ENCODE measurements at regions not wholly inside any gene's neighbourhood (a gene's known extent, or its start where the extent isn't known, plus 50 kb on each side); places are given as distances from the start of the nearest gene placed in this dataset.

GRCh38 chr1:30092051-30092858 is 631.1 kb downstream of the MATN1 start:
- no peak for DNase-seq
- Histone ChIP-seq H3K4me3 (no peak overlapping the region), H3K27ac (no peak overlapping the region), H3K4me1 (peaks cover 0 to 5% (median 2%) of the 10 kb centered on the region in 6 donors), H3K27me3 (replicated peaks in 1 of 7) (peaks cover 0 to 41% (median 0%) of the 10 kb centered on the region in 7 donors), H3K36me3 (no peaks in the 10 kb centered on the region), H3K9me3 (peaks cover 2 to 42% (median 31%) of the 10 kb centered on the region in 8 donors)
- TF ChIP-seq CTCF (IDR thresholded peaks at IDR 0.05 in 8 of 11, conservative IDR thresholded peaks at IDR 0.05 in 3 of 11) (no peak), POLR2A (IDR thresholded peaks at IDR 0.05) (no peak), POLR2AphosphoS5 (IDR thresholded peaks at IDR 0.05) (no peak)
- 90 to 94% (median 92%) methylated on average over 12 of the region's 12 CpGs for WGBS, 5 donors
- intact Hi-C loops (cut with DNase I; ENCODE audit: low total_unique reads): no loop called here

GRCh38 chr1:30090162-30090820 is 633.1 kb downstream of the MATN1 start:
- no peak overlapping the region for H3K27ac ChIP-seq
- peaks cover 0 to 15% (median 4%) of the 10 kb centered on the region in 6 donors for H3K4me1 ChIP-seq
- TF ChIP-seq CTCF (IDR thresholded peaks at IDR 0.05 in 8 of 11, conservative IDR thresholded peaks at IDR 0.05 in 3 of 11) (no peak), POLR2A (IDR thresholded peaks at IDR 0.05) (no peak), POLR2AphosphoS5 (IDR thresholded peaks at IDR 0.05) (no peak)
- DNase-seq: no peak
- peaks cover 2 to 42% (median 31%) of the 10 kb centered on the region in 8 donors for H3K9me3 ChIP-seq
- peaks cover 0 to 61% (median 10%) of the 10 kb centered on the region in 7 donors for H3K27me3 ChIP-seq (replicated peaks in 1 of 7)
- intact Hi-C loops (cut with DNase I; ENCODE audit: low total_unique reads): no loop called here
- H3K36me3 ChIP-seq: no peaks in the 10 kb centered on the region
- no peak overlapping the region for H3K4me3 ChIP-seq
- WGBS, 5 donors: 73 to 85% (median 82%) methylated on average over 6 to 10 of the region's 10 CpGs

GRCh38 chr1:30089024-30089430 is 634.4 kb downstream of the MATN1 start:
- Histone ChIP-seq H3K36me3 (no peaks in the 10 kb centered on the region), H3K4me1 (peaks cover 0 to 28% (median 12%) of the 10 kb centered on the region in 6 donors), H3K9me3 (peaks cover 2 to 36% (median 31%) of the 10 kb centered on the region in 8 donors), H3K27me3 (replicated peaks in 1 of 7) (peaks cover 0 to 74% (median 10%) of the 10 kb centered on the region in 7 donors), H3K4me3 (no peak overlapping the region), H3K27ac (no peak overlapping the region)
- 46 to 71% (median 59%) methylated on average over 11 of the region's 11 CpGs for WGBS, 5 donors
- DNase-seq: no peak
- intact Hi-C loops (cut with DNase I; ENCODE audit: low total_unique reads): loop anchor here (10.0 kb wide), 1 partner anchor 294 kb away; no protein-coding TSS in a partner anchor
- TF ChIP-seq POLR2A (IDR thresholded peaks at IDR 0.05) (no peak), POLR2AphosphoS5 (IDR thresholded peaks at IDR 0.05) (no peak), CTCF (IDR thresholded peaks at IDR 0.05 in 8 of 11, conservative IDR thresholded peaks at IDR 0.05 in 3 of 11) (no peak)

- H3K4me1 ChIP-seq: peaks cover 3 to 32% (median 15%) of the 10 kb centered on the region in 6 donors
- H3K36me3 ChIP-seq: no peaks in the 10 kb centered on the region
- no peak for DNase-seq
- peaks cover 0 to 78% (median 10%) of the 10 kb centered on the region in 7 donors for H3K27me3 ChIP-seq (replicated peaks in 1 of 7)
- no peak overlapping the region for H3K4me3 ChIP-seq
- 62 to 85% (median 75%) methylated on average over 10 of the region's 10 CpGs for WGBS, 5 donors
- intact Hi-C loops (cut with DNase I; ENCODE audit: low total_unique reads): loop anchor here (10.0 kb wide), 1 partner anchor 294 kb away; no protein-coding TSS in a partner anchor
- no peak overlapping the region for H3K27ac ChIP-seq
- TF ChIP-seq POLR2AphosphoS5 (IDR thresholded peaks at IDR 0.05): no peak
- no peak for TF ChIP-seq CTCF (IDR thresholded peaks at IDR 0.05 in 8 of 11, conservative IDR thresholded peaks at IDR 0.05 in 3 of 11)
- TF ChIP-seq POLR2A (IDR thresholded peaks at IDR 0.05): no peak
- peaks cover 2 to 31% (median 27%) of the 10 kb centered on the region in 8 donors for H3K9me3 ChIP-seq
Observed at GRCh38 chr1:30088594-30088993, 634.8 kb downstream of the MATN1 start.

All from spleen (tissue), 11 donors.